DMS53 treated with DMSO at 0.1 percent for 48 hours (cell line): ENCODE measurements at regions not wholly inside any gene's neighbourhood (a gene's known extent, or its start where the extent isn't known, plus 50 kb on each side); places are given as distances from the start of the nearest gene placed in this dataset.

Experiments
- DNase-seq: peaks from one replicate; lab custom pipeline; 2025; ENCODE audit not compliant: unreplicated experiment; lab: John Stamatoyannopoulos, UW

DNA sequence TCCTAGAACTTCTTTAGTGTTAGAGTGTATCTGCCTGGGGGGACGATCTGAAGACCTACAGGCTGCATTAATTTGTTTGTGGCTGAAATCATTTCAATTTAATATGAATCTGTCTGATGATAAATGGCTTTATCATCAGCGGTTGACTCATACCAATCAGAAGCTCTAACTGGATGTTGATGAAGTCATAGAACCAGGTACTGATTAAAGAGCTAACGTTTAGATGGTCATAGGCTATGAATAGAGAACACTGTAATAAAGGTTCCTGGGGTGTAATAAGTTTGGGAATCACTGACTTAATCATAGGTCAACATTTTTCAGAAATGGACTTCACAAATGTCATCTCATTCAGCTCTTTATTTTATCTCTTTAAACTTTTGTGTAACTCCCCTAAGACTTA is 329.9 kb downstream of the MSX2 start:
- no peak for DNase-seq

DNA sequence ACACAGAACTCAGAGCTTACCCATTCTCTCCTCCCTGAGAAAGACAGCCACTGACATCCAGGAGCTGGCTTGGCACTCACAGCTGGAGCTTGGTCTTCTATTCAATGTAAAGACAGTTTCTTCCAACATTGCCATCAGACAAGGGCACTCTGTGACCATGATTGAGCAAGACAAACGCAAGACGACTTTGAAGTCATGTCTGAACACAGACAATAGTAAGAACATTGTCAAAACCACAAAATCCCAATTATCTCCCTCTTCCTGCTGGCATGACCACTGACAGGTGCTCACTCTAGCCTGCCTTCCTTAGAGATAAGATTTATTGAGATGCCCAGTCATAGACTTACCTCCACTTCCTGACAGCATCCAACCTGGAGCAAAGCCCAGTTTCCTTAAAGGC is 328.0 kb downstream of the MSX2 start:
- DNase-seq, result no peak

DNA sequence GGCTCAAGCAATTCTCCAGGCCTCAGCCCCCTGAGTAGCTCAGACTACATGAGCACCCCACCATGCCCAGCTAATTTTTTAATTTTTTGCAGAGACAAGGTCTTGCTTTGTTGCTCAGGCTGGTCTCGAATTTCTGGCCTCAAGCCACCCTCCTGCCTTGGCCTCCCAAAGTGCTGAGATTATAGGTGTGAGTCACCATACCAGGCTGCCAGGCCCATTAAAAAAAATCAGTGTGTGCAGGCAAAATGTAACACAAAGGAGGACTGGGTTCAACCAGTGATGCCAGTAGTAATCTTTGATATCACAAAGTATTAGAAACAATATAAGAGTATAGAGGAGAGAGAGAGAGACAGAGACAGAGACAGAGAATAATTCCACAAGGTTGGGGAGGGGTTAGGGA is 322.7 kb downstream of the MSX2 start:
- no peak for DNase-seq

DNA sequence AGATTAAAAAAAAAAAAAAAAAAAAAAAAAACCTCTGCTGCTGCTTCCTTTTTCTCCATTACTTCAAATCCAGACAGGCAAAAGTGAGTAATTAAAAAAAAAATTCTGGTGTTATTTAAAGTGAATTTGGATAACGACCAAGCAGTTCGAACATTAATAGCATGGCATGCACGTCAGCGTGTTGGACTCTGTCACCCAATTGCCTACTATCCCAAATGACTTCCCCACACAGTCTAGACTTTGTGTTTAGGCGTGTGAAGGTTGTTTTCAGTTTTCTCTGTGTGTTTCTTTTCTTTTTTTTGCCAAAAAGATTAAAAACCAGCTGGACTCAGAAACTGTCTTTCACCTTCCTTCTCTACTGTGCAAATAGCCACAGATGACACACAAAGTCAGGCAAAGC is 321.4 kb downstream of the MSX2 start:
- no peak for DNase-seq

DNA sequence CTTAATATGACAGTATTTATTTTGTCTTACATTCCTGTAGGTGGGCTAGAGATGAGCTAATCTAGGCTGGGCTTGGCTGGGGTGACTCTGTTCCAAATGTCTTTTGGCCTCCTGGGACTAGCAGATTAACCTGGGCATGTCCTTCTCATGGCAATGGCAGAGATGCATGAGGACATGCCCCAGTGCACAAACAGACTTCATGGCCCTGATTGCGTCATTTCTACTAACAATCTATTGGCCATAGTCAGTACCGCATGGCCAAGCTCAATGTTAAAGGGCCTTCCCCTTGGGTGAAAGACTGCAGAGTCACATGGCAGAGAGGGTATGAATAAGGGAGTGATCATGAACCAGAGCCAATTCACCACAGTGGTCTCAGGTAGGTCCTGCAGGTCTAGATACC is 313.4 kb downstream of the MSX2 start:
- no peak for DNase-seq

DNA sequence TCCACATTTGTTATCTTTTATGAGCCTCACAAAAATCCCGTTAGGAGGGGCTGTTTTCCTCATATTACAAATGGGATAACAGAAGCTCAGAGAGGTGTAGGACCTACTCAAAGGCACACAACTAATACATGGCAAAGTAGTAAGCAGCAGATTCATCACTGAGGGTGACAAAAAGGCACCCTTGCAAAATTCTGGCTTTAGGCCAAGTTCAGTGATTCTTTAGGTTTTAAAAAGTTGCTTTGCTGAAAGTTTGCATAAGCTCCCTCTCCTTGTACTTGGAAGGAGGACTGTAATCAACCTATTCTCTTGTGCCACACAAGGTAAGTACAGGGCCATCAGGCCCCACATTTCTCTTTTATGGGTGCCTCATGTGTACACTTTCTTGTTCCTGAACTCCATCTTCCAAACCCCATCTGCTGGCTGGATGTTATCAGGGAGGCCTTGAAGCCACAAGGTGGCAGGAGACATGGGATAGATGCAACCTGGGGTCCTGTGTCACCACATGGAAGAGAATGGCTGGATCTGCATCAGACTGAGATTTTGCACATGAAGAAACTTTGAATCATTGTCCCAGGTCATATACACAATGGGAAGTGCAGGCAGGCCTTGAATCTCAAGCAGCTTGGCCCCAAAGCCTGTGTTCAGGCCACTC is 311.6 kb downstream of the MSX2 start:
- no peak for DNase-seq

DNA sequence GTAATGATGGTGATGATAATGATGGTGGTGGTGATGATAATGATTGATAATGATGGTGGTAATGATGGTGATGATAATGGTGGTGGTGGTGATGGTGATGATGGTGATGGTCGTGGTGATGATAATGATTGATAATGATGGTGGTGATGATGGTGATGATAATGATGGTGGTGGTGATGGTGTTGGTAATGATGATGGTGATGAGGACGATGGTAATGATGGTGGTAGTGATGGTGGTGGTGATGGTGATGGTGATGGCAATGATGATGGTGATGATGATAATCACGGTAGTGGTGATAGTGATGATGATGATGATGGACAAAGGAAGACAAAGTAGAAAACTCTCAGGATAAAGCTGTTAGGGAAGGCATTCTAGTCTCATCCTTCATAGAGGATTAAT is 310.5 kb downstream of the MSX2 start:
- DNase-seq, result no peak

DNA sequence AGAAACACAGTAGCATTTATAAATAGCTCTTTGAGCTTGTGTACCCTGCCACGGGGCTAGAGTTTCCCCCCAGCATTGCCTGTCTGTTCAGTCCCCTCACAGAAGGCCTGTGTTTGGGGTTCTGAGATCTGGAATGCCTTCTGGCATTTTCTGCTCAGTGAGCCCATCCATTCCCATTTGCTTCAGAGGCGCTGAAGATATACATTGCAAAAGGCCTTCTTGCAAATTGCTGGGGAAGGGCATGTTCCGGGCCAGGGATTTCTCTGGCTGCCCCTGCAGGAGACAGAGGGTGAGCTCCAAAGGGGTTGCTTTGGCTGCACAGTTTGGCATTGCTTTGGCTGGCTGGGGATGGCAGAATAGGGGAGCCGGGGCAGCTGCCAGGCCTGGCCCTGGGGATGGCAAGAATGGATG is 308.4 kb downstream of the MSX2 start:
- no peak for DNase-seq

DNA sequence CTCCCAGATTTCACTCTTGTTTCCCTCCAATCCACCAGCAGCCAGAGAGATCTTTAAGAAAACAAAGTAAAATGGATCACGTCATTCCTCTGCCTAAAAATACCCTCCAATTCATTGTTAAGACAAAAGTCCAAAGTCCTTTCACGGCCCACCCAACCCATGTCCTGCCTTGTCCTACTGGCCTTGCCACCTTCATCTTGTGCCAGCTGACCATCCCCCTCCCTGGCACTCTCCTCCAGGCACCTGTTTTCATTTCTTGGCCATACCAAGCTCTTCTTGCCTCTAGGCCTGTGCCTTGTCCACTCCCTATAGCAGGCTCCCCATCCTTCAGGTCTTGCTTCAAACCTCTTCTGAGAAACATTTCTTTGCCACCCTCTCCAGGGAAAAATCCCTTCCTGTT is 307.6 kb downstream of the MSX2 start:
- DNase-seq, result no peak

DNA sequence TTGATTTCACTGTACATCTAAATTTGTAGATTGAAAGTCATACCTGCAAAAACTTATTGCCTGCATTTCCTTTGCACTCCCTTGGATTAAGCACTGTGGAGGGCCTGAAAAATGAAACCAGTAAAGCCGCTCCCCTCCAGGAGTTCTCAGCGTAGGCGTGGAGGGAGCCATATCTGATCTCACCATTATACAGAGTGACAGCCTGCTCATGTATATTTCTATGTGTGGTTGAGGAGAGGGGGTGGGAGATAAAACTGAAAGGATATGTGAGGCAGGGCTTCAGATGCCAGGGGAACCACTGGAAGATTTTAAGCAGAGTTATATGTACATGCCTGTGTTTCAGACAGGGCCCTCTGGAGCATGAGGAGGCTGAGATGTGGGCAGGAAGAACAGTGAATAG is 303.0 kb downstream of the MSX2 start:
- DNase-seq, result no peak

DNA sequence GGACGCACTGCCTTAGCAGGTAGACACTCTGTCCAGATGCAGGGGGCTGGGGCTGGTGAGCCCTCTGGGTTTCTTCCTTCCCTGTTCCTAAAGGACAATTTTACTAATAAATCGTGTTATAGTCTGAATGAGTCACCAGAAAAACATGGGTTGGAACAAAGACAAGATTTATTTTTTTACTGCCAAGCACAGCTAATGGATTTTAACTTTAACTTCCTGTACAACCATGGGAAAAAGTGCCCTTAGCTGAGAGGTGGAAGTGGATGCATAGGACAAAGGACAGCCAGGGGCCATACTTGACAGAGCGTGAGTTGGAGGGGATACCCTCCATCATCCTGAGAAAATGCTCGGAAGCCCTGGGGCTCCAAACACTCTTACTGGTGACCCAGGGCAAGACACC is 300.7 kb downstream of the MSX2 start:
- no peak for DNase-seq

DNA sequence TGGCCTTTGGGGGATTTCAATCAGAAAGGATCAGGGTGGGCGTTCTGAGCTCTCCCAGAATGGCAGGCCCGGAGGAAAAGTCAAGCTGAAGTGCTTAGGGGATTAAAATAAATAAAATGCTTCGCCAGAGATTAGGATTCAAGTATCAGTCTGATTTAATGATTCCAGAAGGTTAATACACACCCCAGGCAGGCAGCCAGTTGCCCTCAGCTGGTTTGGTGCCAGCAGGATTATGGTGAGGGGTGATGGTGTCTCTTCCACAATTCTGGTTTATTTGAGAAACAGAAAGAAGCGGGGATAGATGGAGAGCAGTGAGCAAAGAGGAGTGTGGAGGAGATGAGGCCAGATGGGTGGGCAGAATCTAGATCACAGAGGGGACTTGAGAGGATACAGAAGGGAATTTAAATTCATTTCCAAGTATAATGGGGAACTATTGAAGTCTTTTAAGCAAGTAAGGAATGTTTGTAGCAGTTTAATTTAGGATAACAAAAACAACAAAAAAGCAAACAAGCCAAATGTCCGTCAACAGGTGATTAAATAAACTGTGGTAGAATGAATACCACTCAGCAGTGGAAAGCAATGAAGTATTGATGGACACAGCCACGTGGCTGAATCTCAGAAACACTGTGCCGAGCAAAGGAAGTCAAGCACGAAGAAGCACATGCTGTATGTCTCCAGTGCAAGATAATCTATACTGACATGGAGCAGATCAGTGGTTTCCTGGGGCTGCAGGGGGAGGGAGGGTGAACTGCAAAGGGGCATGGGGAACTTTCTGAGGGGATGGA is 297.7 kb downstream of the MSX2 start:
- no peak for DNase-seq

DNA sequence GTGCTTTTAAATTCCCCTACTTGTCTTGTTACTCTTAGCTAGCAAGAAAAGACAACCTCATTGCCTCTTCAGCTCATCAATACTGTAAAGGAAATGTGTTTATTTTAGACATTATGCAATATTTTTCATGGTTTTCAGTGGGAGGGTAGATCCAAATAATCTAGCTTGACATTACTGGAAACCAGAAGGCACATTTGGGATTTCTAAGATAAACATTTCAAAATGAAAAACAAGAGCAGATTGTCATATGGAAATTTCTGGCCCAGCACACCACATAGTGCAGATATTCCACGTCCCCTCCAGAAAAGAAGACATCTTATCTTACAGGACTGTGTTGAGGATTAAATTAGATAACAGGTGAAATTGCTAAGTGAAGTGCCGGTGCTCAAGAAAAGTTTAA is 296.9 kb downstream of the MSX2 start:
- DNase-seq, result no peak

DNA sequence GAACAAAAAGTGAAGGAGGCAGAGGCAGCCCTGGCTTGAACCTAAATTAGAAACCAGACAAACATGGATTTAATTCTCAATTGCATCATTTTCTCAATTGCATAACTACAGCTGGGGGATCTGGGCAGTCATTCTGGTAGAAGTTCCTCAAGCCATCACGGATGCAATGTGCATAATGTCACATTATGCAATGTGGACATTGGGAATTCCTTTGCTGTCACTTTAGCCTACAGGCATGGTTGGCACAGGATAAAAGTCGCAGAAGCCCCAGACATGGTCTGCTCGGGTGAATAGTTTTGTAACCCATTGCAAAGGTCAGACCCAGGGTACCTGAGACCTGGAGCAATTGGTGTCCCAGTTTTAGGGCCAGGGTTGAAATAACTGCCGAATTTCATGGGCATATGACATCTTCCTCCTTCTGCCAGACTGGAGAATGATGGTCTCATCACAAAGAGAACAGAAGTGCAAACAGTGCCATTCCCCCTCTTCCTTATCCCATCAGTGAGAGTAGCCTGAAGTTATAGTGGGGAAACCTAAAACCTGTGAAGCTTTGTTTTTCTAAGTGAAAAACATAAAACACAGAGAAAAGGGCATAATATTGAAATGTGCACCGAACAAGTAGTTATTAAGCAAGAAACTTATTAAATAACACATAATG is 290.8 kb downstream of the MSX2 start:
- no peak for DNase-seq

DNA sequence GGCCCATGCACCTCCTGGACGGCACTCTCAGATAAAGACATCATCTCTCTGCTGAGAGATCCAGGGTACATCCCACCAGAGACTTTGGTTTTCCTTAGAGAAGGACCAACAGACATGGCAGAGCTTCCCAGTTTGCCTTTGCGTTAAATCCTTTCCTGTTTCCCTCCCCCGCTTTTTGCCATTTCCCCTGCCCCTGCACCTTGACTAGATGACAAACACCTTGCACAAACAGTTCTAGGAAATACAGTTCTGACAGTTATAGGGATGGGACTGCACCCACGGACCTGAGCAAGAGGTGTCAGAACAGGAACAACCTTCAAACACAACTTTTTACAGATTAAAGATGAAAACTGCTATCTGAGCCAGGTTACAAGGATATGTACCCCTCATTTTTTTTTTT is 288.9 kb downstream of the MSX2 start:
- DNase-seq, result no peak

DNA sequence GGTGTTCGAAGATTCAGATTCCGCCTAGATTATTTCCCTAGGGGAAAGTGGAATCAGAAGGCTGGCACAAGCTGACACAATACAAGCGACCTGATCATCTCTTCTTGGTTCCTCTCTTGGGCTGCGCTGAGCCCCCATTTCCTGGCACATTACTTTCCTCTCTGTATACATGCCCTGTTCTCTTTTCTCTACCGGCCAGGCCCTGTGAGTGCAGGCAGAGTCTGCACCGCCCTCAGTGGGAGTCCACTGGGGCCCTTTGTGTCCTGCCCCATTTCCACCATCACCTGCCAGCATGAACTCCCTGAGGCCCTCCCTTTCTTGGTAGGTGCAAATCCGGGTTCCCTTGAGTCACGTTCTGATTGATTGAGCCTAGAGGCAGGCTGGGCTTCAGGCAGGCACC is 287.9 kb downstream of the MSX2 start:
- no peak for DNase-seq

DNA sequence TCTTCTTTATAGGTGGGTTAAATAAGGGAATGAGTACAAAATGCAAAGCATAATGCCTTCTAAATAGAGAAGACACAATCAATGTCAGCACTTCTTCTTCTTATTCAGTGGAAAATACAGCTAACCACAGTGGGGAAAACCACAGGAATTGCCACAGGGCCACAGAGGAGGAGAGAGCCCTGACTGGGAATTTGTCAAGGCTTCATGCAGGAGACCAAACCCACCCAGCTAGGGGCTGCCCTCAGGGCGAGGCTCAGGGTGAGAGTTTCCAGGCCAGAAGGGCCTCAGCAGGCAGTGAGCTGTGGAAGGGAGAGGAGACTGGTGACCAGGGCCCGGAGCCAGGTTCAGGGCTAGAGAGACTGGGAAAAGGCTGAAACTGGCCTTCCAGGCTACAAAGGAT is 279.1 kb downstream of the MSX2 start:
- DNase-seq, result no peak

DNA sequence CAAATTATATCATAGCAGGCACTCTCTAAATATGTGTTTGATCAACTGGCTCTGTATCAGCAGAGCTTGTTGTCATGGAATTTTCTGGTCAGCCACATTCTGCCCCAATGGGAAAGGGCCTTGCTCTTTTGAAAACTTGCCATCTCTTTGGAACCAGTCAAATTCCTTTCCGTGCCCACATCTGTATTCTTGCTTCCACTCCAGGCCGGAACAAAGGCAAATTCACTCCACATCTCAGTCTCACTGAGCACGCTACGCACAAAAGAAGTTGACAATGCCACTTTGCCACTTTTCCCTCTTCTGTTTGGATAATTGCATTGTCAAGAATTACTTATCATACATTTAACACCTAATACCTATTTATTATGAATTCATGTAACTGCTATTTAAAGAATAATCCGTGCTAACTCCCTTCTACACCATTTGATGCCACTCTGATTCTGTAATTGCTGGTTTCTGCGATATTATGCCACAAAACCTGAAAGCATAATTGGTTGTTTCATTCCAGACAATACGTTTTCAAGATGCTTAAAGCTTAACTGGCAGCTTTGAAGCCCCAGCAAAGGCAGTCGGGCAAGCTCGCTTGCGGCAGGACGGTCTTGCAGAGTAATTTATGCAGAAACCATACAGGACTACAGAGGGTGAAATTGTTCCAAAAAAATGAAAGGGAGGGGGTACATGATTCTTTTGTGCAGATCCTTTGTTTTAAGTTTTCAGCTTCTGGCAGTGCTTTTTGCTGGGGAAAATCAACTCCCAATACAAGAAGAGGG is 277.7 kb downstream of the MSX2 start:
- no peak for DNase-seq

DNA sequence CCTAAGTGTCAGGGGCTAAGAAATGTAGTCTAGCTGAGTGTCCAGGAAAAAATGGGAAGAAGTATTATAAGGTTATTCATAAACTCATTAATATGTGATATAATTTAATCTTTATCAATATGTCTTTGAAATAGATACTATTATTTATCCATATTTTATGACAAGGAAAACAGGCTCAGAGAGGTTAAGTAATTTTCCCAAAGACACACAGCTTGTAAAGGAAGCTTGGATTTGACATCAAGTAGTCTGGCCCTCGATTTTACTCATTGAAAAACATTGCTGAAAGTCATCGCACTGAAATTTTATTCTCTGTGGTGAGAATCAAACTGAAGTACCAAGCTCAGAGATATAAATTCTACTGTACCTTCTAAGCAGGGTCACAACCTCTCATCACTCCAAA is 276.9 kb downstream of the MSX2 start:
- DNase-seq, result no peak

DNA sequence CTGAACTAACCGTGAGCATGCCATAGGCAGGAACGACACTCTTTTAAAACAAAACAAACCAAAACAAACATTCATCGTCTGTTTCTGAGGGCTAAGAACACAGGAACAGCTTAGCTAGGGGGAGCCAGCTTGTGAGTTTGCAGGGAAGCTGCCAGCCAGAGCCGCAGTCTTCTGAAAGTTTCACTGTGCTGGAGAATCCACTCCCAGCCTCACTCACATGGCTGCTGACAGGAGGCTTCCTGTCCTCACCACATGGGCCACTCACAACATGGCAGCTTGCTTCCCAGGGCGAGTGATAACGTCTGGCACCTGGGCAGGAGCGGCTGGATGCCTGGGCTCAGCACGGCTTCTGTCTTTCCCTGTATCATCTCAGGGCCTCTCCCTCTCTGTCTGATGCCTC is 275.2 kb downstream of the MSX2 start:
- DNase-seq, result no peak

DNA sequence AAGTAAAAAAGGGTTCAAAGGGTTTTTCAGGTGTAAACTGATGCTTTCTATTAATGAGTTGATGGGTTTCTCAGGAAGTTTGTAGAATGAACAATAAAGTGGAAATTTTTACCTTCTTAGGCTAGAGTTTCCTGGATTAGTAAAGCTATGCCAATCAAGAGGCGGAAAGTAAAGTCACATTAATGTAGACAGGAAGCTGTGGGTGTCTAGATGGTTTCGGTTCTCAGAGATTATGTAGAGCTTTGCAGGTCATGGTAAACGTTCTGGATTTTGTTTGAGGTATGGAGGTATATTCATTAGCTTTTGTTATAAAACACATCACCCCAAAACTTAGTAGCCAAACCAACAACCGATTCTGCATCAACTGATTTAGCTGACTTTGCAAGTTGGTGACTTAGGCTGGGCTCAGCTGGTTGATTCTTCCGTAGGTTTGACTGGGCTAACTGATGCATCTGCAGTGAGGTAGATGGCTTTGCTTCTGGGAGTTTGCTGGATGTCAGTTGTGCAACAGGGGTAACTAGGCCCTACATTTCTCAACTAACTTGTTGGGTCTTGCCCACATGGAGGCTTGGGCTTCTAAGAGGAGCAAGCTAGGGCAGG is 273.8 kb downstream of the MSX2 start:
- no peak for DNase-seq
